HG02938 (cell line): ENCODE measurements at regions not wholly inside any gene's neighbourhood (a gene's known extent, or its start where the extent isn't known, plus 50 kb on each side); places are given as distances from the start of the nearest gene placed in this dataset.

Source experiments
- ATAC-seq: cut with Tn5 transposase; IDR thresholded peaks from one replicate; pipeline ENCODE4 v1.9.1; 2021; ENCODE audit warnings: mild to moderate bottlenecking, moderate library complexity; ENCODE audit not compliant: unreplicated experiment

- no peak for ATAC-seq
These were observed 200.3 kb downstream of the ICE1 start for GRCh38 chr5:5622806-5623205.

GRCh38 chr5:5619546-5619945 lies 197.1 kb downstream of the ICE1 start:
- ATAC-seq, result no peak

GRCh38 chr5:5617024-5617423 lies 194.5 kb downstream of the ICE1 start:
- no peak for ATAC-seq

GRCh38 chr5:5616247-5616895 lies 193.9 kb downstream of the ICE1 start:
- no peak for ATAC-seq

DNA sequence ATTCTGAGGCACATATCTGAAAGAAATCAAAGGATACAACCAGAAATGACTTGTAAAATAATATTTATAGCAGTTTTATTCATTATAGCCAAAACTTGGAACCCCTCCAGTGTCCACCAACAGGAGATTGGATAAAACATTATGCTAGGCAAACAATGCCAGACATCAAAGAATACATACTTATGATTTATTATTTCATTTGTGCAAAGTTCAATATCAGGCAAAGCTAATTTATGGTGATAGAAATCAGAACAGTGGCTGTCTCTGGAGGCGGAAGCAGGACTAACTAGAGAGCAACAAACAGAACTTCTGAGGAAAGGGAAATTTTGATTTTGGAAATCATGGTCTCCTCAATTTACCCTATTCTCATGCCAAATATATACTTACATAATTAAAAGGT lies 193.1 kb downstream of the ICE1 start:
- no peak for ATAC-seq

GRCh38 chr5:5613261-5613990 lies 190.9 kb downstream of the ICE1 start:
- no peak for ATAC-seq

DNA sequence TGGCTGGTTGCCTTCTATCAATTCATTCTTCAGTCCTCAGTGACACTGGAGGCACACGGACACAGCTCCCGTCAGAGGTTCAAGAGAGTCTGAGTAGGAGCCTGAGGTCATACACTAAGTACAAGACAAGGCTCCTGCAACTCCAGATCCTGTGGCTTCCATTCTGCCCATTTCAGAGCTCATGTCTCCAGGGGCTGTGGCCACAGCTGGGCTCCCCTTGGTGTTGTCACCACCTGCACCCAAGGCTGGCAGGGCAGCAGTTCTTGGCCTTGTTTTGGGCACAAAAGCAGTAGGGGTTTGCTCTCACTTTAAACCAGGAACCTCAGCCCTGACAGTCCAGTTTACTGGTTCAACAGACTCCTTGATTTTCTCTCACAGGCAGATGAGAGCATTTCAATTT lies 189.6 kb downstream of the ICE1 start:
- ATAC-seq, result no peak

- no peak for ATAC-seq
These were observed 187.5 kb downstream of the ICE1 start for GRCh38 chr5:5609935-5610334.

- no peak for ATAC-seq
These were observed 182.8 kb downstream of the ICE1 start for GRCh38 chr5:5605170-5605764.

DNA sequence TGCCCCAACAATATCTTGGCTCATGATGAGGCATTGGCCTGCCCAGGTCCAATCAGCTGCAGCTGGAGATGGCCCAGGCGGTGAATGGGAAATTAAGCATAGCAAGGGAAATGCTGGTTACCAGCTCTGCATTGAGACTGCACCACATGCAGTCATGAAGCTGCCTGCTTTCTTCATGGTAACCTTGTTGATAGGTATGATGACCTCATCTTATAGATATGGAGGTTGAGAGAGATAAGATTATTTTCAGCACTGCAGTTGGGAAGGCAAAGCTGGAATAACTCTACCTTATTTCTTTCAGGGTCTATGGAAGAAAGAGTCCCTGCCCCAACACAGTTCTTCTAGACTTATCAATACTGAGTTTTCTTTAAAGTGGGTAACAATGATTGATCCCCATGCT lies 180.1 kb downstream of the ICE1 start:
- no peak for ATAC-seq

DNA sequence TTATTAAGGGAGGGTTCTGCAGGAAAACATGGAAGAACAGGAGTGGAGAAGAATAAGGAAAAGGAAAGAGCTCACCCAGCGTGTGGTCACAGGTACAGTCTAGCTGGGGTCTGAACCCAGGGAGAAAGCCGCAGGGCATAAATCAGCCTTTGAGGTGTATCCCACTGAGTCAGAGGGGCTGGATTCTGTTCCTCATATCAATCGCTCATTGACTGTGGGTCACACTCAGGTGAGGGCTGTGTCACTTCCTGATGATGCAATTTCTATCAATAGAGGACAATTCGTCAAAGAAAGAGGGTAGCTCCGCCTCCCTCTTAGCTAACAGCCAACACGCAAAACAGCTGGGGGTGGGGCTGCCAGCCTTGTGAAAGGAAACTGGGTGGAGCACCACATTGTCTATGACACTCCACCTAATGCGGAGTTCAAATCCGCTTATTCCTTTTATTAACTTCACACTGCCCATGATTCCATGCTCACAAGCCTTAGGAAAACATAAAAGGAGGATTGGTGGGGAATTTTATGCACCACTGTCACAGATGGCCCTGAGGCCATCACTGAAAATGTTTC lies 176.2 kb downstream of the ICE1 start:
- ATAC-seq, result no peak

DNA sequence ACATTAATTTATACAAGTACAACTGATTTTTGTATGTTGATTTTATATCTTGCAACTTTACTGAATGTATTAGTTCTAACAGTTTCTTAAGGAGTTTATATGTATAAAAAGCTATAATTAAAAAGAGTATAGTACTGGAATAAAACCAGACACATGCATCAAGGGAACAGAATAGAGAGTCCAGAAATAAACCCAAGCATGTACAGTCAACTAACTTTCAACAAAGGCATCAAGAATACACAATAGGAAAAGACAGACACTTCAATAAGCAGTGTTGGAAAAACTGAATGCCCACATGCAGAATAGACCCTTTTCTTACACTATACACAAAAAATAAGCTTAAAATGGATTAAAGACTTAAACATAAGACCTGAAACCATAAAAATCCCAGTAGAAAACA lies 170.9 kb downstream of the ICE1 start:
- ATAC-seq, result no peak

DNA sequence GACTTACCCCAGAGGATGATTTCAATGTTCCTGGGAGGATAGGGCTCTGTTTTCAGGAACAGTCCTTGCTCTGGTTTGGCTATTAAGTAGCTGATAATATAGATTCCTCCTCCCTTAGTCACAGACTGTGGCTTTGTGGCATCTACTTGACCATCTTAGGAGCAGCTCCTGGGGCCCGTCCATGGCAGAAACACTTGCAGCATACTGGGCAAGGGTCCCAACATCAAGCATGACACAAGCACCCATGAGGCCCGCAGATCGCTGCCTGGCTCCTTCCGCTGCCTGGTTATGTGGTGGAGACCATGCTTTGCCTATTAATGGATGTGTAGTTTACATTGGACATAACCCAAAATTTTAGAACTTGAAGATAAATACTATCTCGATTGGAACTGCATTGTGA lies 170.1 kb downstream of the ICE1 start:
- no peak for ATAC-seq

GRCh38 chr5:5591567-5591966 lies 169.1 kb downstream of the ICE1 start:
- no peak for ATAC-seq

DNA sequence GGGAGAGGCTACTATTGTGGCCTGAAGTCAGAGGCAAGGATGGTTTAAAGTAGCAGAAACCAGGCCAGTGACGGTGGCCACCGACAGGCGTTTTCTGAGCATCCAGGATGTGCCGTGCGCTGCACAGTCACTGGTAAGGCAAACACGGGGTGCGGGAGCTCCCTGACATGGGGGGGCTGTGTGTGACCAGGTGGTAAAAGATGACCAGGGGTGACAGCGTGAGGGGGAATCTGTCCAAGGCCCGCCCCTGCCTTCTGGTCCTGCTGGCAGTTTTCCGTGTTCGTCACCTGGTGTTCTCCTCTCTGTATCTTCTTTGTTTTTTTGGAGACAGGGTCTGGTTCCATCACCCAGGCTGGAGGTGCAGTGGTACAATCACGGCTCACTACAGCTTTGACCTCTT lies 167.4 kb downstream of the ICE1 start:
- no peak for ATAC-seq

DNA sequence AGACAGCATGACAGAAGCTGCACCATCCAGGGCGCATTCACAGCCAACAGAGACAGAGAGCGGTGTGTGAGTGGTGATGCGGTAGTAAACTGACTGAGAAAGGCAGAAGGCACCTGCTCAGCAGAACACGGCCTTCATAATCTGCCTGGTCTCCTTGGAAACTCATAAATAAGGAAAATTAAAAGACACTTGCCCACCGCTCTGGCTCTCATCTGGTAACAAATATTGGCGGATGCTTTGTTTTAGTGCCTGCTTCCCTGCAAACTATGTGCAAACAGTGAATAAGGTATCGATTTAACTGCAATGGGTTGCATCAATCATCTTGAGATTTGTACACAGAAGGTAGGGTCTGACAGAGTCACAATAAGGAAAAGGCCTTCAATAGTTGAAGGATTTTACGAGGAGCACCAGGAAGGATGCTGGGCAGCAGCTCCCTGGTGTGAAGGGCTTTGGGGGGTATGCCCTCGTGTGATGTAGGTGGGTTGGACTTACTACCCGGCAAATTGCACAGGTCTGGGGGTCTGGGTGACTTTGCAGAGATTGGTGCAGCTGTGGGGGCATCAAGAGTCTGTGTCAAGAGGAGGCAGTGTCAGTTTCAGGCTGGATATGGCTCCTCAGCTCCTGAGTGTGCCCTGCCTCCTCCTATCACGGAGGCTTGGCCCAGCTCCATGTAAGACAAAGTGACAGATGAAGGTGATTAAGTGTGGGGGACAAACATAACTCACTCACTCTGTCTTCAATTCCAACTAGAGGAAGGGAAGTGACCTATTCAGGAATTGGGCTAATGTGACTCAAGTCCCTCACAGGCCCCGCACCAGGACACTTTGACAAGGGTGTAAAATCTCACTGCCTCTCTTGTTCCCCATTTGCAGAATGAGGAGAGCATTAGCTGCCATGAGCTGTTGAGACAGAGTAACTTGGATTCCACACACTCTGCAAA lies 166.7 kb downstream of the ICE1 start:
- ATAC-seq, result no peak

DNA sequence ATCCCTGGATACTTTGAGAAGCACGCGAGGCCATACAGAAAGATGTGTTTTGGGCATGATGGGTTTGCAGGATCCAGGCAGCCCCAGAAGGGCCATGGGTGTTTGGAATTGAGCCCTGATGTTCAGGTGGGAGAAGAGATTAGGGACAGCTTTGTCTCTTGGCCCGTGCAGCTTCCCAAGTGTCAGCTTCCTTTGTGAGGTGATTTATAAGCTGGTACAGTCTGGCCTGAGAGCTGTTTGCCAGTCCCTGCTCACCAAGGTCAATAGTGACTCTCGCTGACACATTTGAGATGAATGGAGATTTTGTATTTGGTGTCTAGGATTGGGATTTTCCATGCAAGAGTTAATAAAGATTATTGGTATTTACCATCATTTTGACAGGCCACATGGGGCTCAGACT lies 165.9 kb downstream of the ICE1 start:
- no peak for ATAC-seq

- ATAC-seq, result no peak
These were observed 165.0 kb downstream of the ICE1 start for GRCh38 chr5:5587474-5587873.

GRCh38 chr5:5586721-5587120 lies 164.2 kb downstream of the ICE1 start:
- no peak for ATAC-seq

DNA sequence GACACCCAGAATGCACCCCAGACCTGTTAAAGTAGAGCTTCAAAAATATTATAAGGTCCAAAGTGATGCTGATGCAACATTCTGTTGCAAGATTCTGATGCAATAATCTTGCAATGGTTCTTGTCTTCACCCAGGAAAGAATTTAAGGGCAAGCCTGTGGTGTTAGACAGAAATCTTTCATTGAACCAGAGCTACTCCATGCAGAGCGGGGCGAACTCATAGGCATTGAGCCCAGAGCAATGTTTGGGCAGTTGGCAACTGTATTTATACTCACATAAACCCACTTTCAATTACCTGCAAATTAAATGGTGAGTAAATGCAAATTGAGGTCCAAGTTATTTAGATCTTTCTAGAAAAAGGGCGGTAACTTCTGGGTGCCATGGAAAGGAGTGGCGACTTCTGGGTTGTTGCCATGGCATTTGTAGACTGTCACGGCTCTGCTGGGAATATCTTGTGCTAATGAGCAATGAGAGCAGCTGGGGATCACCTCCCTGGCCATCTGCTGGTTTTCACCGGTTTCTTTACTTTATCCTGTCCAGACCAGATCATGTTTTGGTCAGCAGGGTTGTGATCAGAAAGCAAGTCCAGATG lies 163.4 kb downstream of the ICE1 start:
- ATAC-seq, result no peak

- ATAC-seq, result no peak
These were observed 162.3 kb downstream of the ICE1 start for GRCh38 chr5:5584751-5585150.
